ENCODE measurements at regions not wholly inside any gene's neighbourhood (a gene's known extent, or its start where the extent isn't known, plus 50 kb on each side); places are given as distances from the start of the nearest gene placed in this dataset.
"Not testable (repeated sequence)": the region's sequence is repeated elsewhere in the genome, so short reads cannot be mapped to it uniquely, and the experiment has no call there.

- DNase-seq (ENCODE audit: low spot score): no peak
Measured at GRCh38 chr11:106152013-106152412, 74.6 kb downstream of the AASDHPPT start.

- no peak for DNase-seq (ENCODE audit: low spot score)
Measured at GRCh38 chr11:106152824-106153223, 75.4 kb downstream of the AASDHPPT start.

DNA sequence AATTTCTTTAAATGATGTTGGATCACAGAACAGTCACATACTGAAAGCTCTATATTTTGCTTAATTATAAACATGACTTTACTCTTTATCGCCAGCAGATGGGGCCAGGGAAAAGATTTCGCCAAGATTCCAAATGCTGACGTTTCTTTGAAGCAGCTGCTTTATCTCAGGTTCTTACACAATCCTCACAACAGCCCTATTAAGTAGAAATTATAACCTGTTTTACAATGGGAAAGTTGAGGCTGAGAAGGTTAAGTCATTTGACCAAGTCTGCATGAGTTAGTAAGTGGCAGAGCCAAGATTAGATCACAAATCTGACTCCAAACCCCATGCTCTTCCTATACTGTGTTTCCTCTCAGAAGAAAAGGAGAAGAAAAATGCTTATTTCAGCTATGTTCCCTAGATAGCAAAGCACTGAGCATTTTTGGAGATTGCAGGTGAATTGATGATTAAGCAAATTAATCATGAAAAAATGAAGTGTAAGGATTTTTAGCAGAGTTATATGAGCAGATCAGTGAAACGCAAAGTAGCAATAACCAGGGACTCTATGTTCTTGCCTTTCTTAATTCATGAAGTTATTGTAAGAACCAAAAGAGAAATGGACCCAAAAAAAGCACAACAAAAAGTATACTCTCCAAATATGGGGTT lies 79.0 kb downstream of the AASDHPPT start:
- no peak for DNase-seq (ENCODE audit: low spot score)

DNA sequence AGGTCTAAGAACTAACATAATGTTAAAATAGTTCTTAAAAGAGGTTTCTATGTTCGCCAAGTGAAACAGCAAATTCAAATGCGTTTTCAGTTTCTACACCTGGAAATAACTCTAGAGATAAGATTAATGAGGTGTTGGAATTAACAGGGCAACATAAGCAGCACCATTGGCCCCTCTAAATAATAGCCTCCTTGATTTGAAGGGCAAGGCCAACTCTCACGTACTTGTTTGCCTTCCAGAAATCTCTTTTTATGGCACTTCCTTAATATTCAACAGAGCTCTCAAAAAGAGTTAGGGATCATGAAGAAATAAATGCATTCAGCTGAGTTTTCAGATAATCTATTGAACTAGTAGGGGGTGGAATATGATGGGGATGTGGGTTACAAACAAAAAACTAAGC lies 80.9 kb downstream of the AASDHPPT start:
- no peak for DNase-seq (ENCODE audit: low spot score)

DNA sequence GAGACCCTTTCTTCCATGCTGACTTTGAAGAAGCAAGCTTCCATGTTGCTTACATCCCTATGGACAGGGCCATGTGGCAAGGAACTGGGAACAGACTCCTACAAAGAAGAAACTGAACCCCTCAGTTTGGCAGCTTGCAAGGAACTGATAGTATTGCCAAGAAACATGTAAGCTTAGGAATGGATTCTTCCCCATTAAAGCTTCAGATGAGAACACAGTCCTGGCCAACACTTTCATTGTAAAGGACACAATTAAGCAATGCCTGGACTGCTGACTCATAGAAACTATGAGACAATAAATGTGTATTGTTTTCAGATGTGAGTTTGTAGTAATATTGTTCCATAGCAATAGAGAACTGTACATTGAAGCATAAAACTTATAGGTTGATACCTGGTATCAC lies 82.4 kb downstream of the AASDHPPT start:
- DNase-seq (ENCODE audit: low spot score): no peak

- no peak for DNase-seq (ENCODE audit: low spot score)
Measured at GRCh38 chr11:106160494-106160893, 83.0 kb downstream of the AASDHPPT start.

DNA sequence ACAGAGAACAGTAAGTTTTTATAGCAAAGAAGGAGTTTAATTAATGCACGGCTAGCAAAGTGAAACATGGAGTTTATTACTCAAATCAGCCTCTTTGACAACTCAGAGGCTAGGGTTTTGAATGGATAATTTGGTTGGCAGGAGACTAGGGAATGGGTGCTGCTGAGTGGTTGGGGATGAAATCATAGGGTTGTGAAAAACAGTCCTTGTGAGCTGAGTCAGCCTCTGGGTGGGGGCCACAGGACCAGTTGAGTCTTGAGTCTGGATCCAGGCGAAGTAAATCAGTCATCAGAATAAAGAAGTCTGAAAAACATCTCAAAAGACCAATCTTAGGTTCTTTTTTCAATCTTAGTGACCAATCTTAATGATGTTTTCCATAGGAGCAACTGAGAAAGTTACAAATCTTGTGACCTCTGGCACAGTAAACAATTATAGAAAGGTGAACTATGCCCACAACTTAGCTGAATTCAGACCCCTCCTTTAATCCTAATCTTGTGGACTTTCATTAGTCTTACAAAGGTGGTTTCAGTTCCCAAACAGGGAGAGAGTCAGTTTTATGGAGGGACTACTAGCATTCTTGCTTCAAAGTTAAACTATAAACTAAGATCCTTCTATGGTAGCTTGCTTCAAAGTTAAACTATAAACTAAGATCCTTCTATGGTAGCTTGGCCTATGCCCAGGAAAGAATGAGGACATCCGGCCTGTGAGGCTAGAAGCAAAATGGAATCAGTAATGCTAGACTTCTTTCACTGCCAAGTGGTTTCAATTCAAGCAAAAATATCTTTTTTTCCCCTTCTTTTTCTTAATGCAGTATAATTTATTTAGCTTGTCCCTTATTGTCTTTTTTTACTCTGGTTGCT lies 84.5 kb downstream of the AASDHPPT start:
- DNase-seq (ENCODE audit: low spot score): no peak

DNA sequence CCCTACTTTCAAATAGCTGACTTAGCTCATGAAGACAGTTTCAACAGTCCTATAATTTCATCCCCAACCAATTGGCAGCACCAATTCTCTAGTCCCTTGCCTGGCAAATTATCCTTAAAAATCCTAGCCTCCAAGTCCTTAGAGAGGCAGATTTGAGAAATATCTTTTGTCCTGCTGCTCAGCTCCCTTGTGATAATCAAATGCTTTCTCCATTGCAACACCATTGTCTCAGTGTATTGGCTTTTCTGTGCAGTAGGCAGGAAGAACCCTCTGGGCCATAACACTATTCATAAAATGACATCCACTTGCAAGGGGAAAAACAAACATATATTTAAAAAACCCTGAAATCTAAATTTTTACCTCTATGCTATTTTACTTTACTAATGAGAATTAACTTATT lies 89.6 kb downstream of the AASDHPPT start:
- DNase-seq (ENCODE audit: low spot score): no peak

DNA sequence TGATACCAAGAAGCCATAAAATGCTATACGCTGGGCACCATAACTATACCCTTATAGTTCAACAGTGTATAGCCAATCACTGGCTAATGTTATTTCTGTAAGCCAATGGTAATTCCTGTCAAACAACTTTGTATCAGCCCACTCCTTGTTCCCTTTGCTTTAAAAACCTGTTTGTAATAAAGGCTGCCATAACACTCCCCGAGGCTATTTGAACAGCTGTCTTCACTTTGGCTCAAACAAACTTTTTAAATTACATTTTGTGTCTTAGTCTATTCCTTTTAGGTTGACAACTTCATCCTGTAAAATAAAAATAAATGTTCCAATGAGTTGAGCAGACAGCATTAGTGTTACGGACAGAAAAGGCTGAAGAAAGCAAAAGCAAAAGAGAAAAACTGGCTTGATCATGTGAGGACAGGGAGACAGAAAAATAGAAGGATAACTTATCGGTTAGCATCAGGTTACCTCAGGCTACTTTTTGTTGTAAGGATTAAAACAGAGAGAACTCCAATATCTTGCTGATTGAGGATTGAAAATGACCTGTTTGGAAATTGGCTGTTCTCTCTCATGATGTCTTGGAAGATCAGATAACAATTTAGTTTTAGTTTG lies 95.0 kb downstream of the AASDHPPT start:
- no peak for DNase-seq (ENCODE audit: low spot score)

- DNase-seq (ENCODE audit: low spot score): no peak
Measured at GRCh38 chr11:106173291-106173690, 95.8 kb downstream of the AASDHPPT start.

GRCh38 chr11:106174003-106174402 lies 96.5 kb downstream of the AASDHPPT start:
- DNase-seq (ENCODE audit: low spot score): not testable (repeated sequence)

GRCh38 chr11:106176817-106177216 lies 99.4 kb downstream of the AASDHPPT start:
- DNase-seq (ENCODE audit: low spot score): no peak

DNA sequence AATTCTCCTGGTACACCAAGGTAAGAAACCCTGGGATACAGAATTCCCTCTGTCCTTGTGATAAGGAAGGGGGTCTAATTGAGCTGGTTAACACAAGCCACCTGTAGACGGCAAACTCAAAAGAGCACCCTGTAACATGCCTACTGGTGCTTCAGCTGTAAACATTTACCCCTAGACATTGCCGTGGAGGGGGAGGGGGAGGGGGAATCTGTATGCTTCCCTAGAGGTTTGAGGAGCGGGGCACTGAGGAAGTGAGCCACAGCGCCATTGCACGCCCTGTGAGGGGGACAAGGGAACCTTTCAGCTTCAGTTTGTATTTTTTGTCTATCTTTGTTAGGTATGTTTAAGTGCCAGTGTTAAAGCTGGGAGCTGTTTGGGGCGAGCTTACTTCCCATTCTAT lies 99.8 kb downstream of the AASDHPPT start:
- DNase-seq (ENCODE audit: low spot score): no peak

DNA sequence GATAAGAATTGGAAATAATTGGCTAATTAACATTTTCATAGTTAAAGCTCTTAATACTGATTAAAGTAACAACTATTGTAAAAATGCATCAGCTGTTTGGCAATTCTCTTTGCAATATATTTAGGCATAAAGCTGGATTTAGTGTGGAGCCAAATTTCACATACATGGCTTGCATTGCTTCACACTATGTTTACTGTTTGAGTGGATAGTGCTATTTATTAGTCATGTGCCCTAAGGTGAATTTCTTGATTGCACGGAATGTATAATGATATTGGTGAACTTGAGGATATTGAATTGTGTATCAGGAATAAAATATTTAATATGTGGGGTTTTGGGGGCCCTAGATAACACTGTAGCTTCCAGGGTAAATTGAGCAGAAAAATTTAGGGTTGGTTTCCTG lies 100.9 kb downstream of the AASDHPPT start:
- no peak for DNase-seq (ENCODE audit: low spot score)

- DNase-seq (ENCODE audit: low spot score): no peak
Measured at GRCh38 chr11:106179048-106179447, 101.6 kb downstream of the AASDHPPT start.

- DNase-seq (ENCODE audit: low spot score): no peak
Measured at GRCh38 chr11:106186630-106187029, 109.2 kb downstream of the AASDHPPT start.

GRCh38 chr11:106187860-106188456 lies 110.5 kb downstream of the AASDHPPT start:
- no peak for DNase-seq (ENCODE audit: low spot score)

- no peak for DNase-seq (ENCODE audit: low spot score)
Measured at GRCh38 chr11:106193956-106194355, 116.5 kb downstream of the AASDHPPT start.

GRCh38 chr11:106197438-106197837 lies 120.0 kb downstream of the AASDHPPT start:
- DNase-seq (ENCODE audit: low spot score): no peak

GRCh38 chr11:106202935-106203620 lies 125.6 kb downstream of the AASDHPPT start:
- no peak for DNase-seq (ENCODE audit: low spot score)

- DNase-seq (ENCODE audit: low spot score): no peak
Measured at GRCh38 chr11:106208760-106209159, 131.3 kb downstream of the AASDHPPT start.
